Loucy (cell line): ENCODE measurements at regions not wholly inside any gene's neighbourhood (a gene's known extent, or its start where the extent isn't known, plus 50 kb on each side); places are given as distances from the start of the nearest gene placed in this dataset.

Source experiments
- CTCF ChIP-seq: fragments of 200-600 bp; sonication (generic); conservative IDR thresholded peaks from 2 replicates; pipeline ENCODE4 v1.5.1; 2014; ENCODE audit warnings: mild to moderate bottlenecking, antibody characterized with exemption, low read length
- EZH2phosphoT487 ChIP-seq: fragments of 200-600 bp; IDR thresholded peaks from 2 replicates; pipeline ENCODE4 v1.6.1; 2018; ENCODE audit warnings: antibody characterized with exemption, mild to moderate bottlenecking, moderate library complexity, borderline replicate concordance

GRCh38 chr4:85151786-85152185, 185.3 kb upstream of the WDFY3 start:
- TF ChIP-seq CTCF, result no peak
- TF ChIP-seq EZH2phosphoT487, result no peak
